SK-N-SH treated with all-trans-retinoic acid at 6 μM for 48 hours (cell line): ENCODE measurements at regions not wholly inside any gene's neighbourhood (a gene's known extent, or its start where the extent isn't known, plus 50 kb on each side); places are given as distances from the start of the nearest gene placed in this dataset.

ENCODE experiments used
- ATAC-seq: fragments of 200-7000 bp; cut with Tn5 transposase; 3 replicates; pipeline ENCODE4 v1.9.1; 2020; ENCODE audit warnings: mild to moderate bottlenecking, moderate library complexity
- ARNTL ChIP-seq: fragments of 450-650 bp; formaldehyde crosslinking; IDR thresholded peaks from 2 replicates; pipeline ENCODE4 v1.5.0; 2020; ENCODE audit warnings: low read depth, mild to moderate bottlenecking, moderate library complexity, borderline replicate concordance
- BACH2 ChIP-seq: fragments of 250-450 bp; sonication (Bioruptor Pico); IDR thresholded peaks from 2 replicates; pipeline ENCODE4 v1.9.0; 2021; ENCODE audit warnings: mild to moderate bottlenecking, borderline replicate concordance
- CREB5 ChIP-seq: fragments of 250-450 bp; sonication (Bioruptor Pico); IDR thresholded peaks from 2 replicates; pipeline ENCODE4 v1.5.1; 2020; ENCODE audit warnings: low read depth, mild to moderate bottlenecking, moderate library complexity
- CSDC2 ChIP-seq: fragments of 250-450 bp; sonication (Bioruptor Pico); IDR thresholded peaks from 2 replicates; pipeline ENCODE4 v1.5.0; 2020; ENCODE audit warnings: mild to moderate bottlenecking, moderate library complexity
- CSRNP3 ChIP-seq: fragments of 250-450 bp; sonication (Bioruptor Pico); IDR thresholded peaks from 2 replicates; pipeline ENCODE4 v1.5.1; 2021; ENCODE audit warnings: mild to moderate bottlenecking, moderate library complexity
- ESRRG ChIP-seq: fragments of 250-450 bp; sonication (Bioruptor Pico); IDR thresholded peaks from 2 replicates; pipeline ENCODE4 v1.6.1; 2021; ENCODE audit warnings: mild to moderate bottlenecking
- GLIS3 ChIP-seq: fragments of 250-450 bp; sonication (Bioruptor Pico); IDR thresholded peaks from 2 replicates; pipeline ENCODE4 v1.5.0; 2020; ENCODE audit warnings: mild to moderate bottlenecking, moderate library complexity
- OSR1 ChIP-seq: fragments of 250-450 bp; sonication (Bioruptor Pico); IDR thresholded peaks from 2 replicates; pipeline ENCODE4 v1.8.0; 2022; ENCODE audit warnings: moderate library complexity, mild to moderate bottlenecking, inconsistent platforms
- PATZ1 ChIP-seq: fragments of 250-450 bp; sonication (Bioruptor Pico); IDR thresholded peaks from 2 replicates; pipeline ENCODE4 v1.8.0; 2020; ENCODE audit warnings: mild to moderate bottlenecking, moderate library complexity, borderline replicate concordance
- POU6F1 ChIP-seq: fragments of 250-450 bp; sonication (Bioruptor Pico); IDR thresholded peaks from 2 replicates; pipeline ENCODE4 v1.8.0; 2021; ENCODE audit warnings: low read depth, mild to moderate bottlenecking, moderate library complexity, borderline replicate concordance
- PPARA ChIP-seq: fragments of 250-450 bp; sonication (Bioruptor Pico); IDR thresholded peaks from 2 replicates; pipeline ENCODE4 v1.5.0; 2020; ENCODE audit warnings: mild to moderate bottlenecking, borderline replicate concordance
- RARB ChIP-seq: fragments of 250-450 bp; sonication (Bioruptor Pico); IDR thresholded peaks from 2 replicates; pipeline ENCODE4 v1.8.0; 2021; ENCODE audit warnings: mild to moderate bottlenecking, moderate library complexity
- SNAI2 ChIP-seq: fragments of 250-450 bp; sonication (Bioruptor Pico); IDR thresholded peaks from 2 replicates; pipeline ENCODE4 v1.5.0; 2020; ENCODE audit warnings: mild to moderate bottlenecking, moderate library complexity
- TCF4 ChIP-seq: fragments of 250-450 bp; sonication (Bioruptor Pico); IDR thresholded peaks from 2 replicates; pipeline ENCODE4 v1.8.0; 2021; ENCODE audit warnings: mild to moderate bottlenecking, moderate library complexity, borderline replicate concordance
- TOX ChIP-seq: fragments of 250-450 bp; sonication (Bioruptor Pico); IDR thresholded peaks from 2 replicates; pipeline ENCODE4 v1.8.0; 2021; ENCODE audit warnings: mild to moderate bottlenecking, moderate library complexity, borderline replicate concordance
- ZFP3 ChIP-seq: fragments of 250-450 bp; sonication (Bioruptor Pico); IDR thresholded peaks from 2 replicates; pipeline ENCODE4 v1.5.0; 2020; ENCODE audit warnings: mild to moderate bottlenecking, moderate library complexity
- ZFP30 ChIP-seq: fragments of 450-650 bp; formaldehyde crosslinking; IDR thresholded peaks from 2 replicates; pipeline ENCODE4 v1.5.0; 2022; ENCODE audit warnings: mild to moderate bottlenecking, moderate library complexity
- ZNF565 ChIP-seq: fragments of 450-650 bp; formaldehyde crosslinking; conservative IDR thresholded peaks from 2 replicates; pipeline ENCODE4 v1.5.0; 2020; ENCODE audit warnings: low read depth, mild to moderate bottlenecking, moderate library complexity
- ZNF70 ChIP-seq: fragments of 450-650 bp; formaldehyde crosslinking; IDR thresholded peaks from 2 replicates; pipeline ENCODE4 v1.5.0; 2020; ENCODE audit warnings: mild to moderate bottlenecking, moderate library complexity
- ZNF8 ChIP-seq: fragments of 450-650 bp; formaldehyde crosslinking; IDR thresholded peaks from 2 replicates; pipeline ENCODE4 v1.5.0; 2020; ENCODE audit warnings: mild to moderate bottlenecking, moderate library complexity

- TF ChIP-seq POU6F1 (CRISPR knock-in tag) = no peak
- TF ChIP-seq, all 23 proteins: peak for 0
These were observed 141.2 kb upstream of the ZIC3 start (continued) for GRCh38 chrX:137424679-137425078.

- TF ChIP-seq ZFP30 (CRISPR knock-in tag) (no peak), ESRRG (no peak), ARNTL (CRISPR knock-in tag) (no peak), SNAI2 (no peak), PPARA (no peak), TCF4 (no peak), TOX (CRISPR knock-in tag) (no peak), POU6F1 (CRISPR knock-in tag) (no peak), RARB (CRISPR knock-in tag) (no peak), ZNF8 (CRISPR knock-in tag) (no peak), BACH2 (CRISPR knock-in tag) (no peak), ZNF70 (CRISPR knock-in tag) (no peak), OSR1 (CRISPR knock-in tag) (no peak), ZFP3 (no peak), GLIS3 (CRISPR knock-in tag) (no peak), CSRNP3 (no peak), CSDC2 (CRISPR knock-in tag) (no peak), ZNF565 (CRISPR knock-in tag) (no peak), CREB5 (CRISPR knock-in tag) (no peak)
These were observed 142.7 kb upstream of the ZIC3 start for GRCh38 chrX:137423241-137423640.

GRCh38 chrX:137418086-137418485, 147.8 kb upstream of the ZIC3 start:
- TF ChIP-seq POU6F1 (CRISPR knock-in tag) (no peak), ARNTL (CRISPR knock-in tag) (no peak), PATZ1 (CRISPR knock-in tag) (no peak), CREB5 (CRISPR knock-in tag) (no peak), RARB (CRISPR knock-in tag) (no peak), SNAI2 (no peak), GLIS3 (CRISPR knock-in tag) (no peak), TCF4 (no peak)
- ATAC-seq = no peak

More at GRCh38 chrX:137423241-137423640, 142.7 kb upstream of the ZIC3 start:
- ATAC-seq = no peak
